ENCODE measurements at regions not wholly inside any gene's neighbourhood (a gene's known extent, or its start where the extent isn't known, plus 50 kb on each side); places are given as distances from the start of the nearest gene placed in this dataset.

DNA sequence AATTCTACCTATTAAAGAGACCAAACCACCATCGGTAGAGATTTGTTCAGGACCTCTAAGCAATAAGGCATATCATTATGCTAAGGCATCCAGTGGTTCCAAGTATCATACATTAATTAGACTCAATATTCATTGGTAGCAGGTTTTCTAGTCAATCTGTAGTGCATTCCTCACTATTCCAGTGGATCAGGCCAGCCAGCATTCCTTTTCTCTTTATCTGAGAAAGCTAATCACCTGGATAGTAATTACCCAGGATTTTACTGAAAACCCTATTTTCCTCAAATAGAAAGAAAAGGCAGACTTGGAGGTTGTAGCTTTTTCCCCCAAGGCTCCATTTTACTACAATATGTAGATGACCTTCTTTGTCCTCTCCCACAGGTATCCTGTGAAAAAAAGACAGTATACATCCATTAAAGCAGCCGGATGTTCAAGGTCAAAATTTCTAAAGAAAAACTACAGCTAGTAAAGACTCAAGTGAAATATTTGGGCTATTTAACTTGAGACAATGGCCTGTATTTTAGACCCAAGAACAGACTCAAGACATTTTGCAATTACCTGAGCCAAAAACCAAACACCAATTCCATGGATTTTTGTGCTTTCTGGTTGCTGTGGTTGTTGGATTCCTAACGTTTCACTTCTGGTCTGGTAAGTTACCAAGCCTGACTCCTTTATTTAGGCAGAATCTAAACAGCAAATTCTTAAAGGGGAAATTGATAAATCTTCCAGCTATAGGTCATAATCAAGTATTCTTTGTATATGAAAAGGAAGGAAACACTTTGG, 149.1 kb upstream of the MOCS1 start:
- Histone ChIP-seq H3K4me2 (ENCODE audit: low read depth, low read length) (no peak overlapping the region), H3K4me3 (replicated peaks in 1 of 3; ENCODE audit: insufficient read depth in 1 of 3, low read depth in 2 of 3, low read length in 3 of 3) (no peak overlapping the region), H4K20me1 (ENCODE audit: insufficient read depth, low read length) (no peaks in the 10 kb centered on the region), H3K36me3 (replicated peaks in 1 of 2; ENCODE audit: control insufficient read depth in 1 of 2, insufficient read depth in 2 of 2, low read length in 2 of 2) (no peaks in the 10 kb centered on the region), H3K9me3 (ENCODE audit: low read length) (peaks cover 33% of the 10 kb centered on the region; the same call in 1 of the 2 replicates), H3K79me2 (ENCODE audit: insufficient read depth, low read length) (no peaks in the 10 kb centered on the region), H3K27ac (ENCODE audit: extremely low read length, insufficient read depth, low read length) (no peak overlapping the region), H3K27me3 (ENCODE audit: control insufficient read depth in 1 of 2, insufficient read depth in 2 of 2, low read length in 2 of 2) (no peaks in the 10 kb centered on the region), H2AFZ (ENCODE audit: low read length) (no peak overlapping the region), H3K9ac (ENCODE audit: insufficient read depth, low read depth, low read length) (no peak overlapping the region), H3K4me1 (ENCODE audit: insufficient read depth, low read length) (no peaks in the 10 kb centered on the region)
- FAIRE-seq (no peak), DNase-seq (ENCODE audit: low spot score) (no peak), ATAC-seq (no peak)
- POLR2A ChIA-PET = no interaction called here
- WGBS (ENCODE audit: low lambda C conversion rate) = 27% methylated on average over 3 of the region's 3 CpGs
- intact Hi-C loops (cut with micrococcal nuclease; ENCODE audit: unreplicated experiment) (no loop called here), in situ Hi-C loops (cut with HindIII; ENCODE audit: extremely low pct_ligation_motif_present, low pct_unique_long_range_greater_than_20kb) (no loop called here)
- CTCF ChIA-PET (ENCODE audit: low intra/inter-chr PET ratio, low total read pairs) = no interaction called here
- no TSS peak for BruUV-seq (replicated peaks)
- TF ChIP-seq SALL1 (CRISPR knock-in tag; IDR thresholded peaks at IDR 0.05) (no peak), ZNF12 (CRISPR knock-in tag; IDR thresholded peaks at IDR 0.05) (no peak), ZFP90 (CRISPR knock-in tag; IDR thresholded peaks at IDR 0.05; ENCODE audit: borderline replicate concordance) (no peak), TBX3 (IDR thresholded peaks at IDR 0.05; ENCODE audit: borderline replicate concordance) (no peak), POLR2AphosphoS2 (IDR thresholded peaks at IDR 0.05; ENCODE audit: low read depth, low read length) (no peak), MAFF (IDR thresholded peaks at IDR 0.05; ENCODE audit: low read depth, low read length) (no peak)
- TF ChIP-seq, protein P1, sequence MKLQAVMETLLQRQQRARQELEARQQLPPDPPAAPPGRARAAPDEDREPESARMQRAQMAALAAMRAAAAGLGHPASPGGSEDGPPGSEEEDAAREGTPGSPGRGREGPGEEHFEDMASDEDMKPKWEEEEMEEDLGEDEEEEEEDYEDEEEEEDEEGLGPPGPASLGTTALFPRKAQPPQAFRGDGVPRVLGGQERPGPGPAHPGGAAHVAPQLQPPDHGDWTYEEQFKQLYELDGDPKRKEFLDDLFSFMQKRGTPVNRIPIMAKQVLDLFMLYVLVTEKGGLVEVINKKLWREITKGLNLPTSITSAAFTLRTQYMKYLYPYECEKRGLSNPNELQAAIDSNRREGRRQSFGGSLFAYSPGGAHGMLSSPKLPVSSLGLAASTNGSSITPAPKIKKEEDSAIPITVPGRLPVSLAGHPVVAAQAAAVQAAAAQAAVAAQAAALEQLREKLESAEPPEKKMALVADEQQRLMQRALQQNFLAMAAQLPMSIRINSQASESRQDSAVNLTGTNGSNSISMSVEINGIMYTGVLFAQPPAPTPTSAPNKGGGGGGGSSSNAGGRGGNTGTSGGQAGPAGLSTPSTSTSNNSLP (IDR thresholded peaks at IDR 0.05; ENCODE audit: low read depth, low read length) = no peak
- TF ChIP-seq, protein P2, sequence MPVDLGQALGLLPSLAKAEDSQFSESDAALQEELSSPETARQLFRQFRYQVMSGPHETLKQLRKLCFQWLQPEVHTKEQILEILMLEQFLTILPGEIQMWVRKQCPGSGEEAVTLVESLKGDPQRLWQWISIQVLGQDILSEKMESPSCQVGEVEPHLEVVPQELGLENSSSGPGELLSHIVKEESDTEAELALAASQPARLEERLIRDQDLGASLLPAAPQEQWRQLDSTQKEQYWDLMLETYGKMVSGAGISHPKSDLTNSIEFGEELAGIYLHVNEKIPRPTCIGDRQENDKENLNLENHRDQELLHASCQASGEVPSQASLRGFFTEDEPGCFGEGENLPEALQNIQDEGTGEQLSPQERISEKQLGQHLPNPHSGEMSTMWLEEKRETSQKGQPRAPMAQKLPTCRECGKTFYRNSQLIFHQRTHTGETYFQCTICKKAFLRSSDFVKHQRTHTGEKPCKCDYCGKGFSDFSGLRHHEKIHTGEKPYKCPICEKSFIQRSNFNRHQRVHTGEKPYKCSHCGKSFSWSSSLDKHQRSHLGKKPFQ (CRISPR knock-in tag; IDR thresholded peaks at IDR 0.05; ENCODE audit: insufficient replicate concordance) = no peak
- TF ChIP-seq, protein P3, sequence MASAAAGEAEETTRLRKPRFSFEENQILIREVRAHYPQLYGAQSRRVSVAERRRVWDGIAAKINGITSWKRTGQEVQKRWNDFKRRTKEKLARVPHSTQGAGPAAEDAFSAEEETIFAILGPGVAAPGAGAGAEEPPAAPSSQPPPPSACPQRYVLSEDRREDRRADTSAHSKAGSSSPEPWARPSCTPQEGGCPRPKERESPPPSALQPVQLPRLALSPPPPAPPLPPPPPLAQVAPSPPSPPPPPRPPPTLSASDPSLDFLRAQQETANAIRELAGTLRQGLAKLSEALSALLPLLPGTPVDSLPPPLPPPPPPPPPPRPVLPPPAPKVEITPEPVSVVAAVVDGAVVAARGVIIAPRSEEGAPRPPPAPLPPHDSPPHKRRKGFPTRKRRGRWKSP (CRISPR knock-in tag; IDR thresholded peaks at IDR 0.05) = no peak
- TF ChIP-seq, protein P4, sequence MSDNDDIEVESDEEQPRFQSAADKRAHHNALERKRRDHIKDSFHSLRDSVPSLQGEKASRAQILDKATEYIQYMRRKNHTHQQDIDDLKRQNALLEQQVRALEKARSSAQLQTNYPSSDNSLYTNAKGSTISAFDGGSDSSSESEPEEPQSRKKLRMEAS (IDR thresholded peaks at IDR 0.05) = no peak
- TF ChIP-seq, protein P5, sequence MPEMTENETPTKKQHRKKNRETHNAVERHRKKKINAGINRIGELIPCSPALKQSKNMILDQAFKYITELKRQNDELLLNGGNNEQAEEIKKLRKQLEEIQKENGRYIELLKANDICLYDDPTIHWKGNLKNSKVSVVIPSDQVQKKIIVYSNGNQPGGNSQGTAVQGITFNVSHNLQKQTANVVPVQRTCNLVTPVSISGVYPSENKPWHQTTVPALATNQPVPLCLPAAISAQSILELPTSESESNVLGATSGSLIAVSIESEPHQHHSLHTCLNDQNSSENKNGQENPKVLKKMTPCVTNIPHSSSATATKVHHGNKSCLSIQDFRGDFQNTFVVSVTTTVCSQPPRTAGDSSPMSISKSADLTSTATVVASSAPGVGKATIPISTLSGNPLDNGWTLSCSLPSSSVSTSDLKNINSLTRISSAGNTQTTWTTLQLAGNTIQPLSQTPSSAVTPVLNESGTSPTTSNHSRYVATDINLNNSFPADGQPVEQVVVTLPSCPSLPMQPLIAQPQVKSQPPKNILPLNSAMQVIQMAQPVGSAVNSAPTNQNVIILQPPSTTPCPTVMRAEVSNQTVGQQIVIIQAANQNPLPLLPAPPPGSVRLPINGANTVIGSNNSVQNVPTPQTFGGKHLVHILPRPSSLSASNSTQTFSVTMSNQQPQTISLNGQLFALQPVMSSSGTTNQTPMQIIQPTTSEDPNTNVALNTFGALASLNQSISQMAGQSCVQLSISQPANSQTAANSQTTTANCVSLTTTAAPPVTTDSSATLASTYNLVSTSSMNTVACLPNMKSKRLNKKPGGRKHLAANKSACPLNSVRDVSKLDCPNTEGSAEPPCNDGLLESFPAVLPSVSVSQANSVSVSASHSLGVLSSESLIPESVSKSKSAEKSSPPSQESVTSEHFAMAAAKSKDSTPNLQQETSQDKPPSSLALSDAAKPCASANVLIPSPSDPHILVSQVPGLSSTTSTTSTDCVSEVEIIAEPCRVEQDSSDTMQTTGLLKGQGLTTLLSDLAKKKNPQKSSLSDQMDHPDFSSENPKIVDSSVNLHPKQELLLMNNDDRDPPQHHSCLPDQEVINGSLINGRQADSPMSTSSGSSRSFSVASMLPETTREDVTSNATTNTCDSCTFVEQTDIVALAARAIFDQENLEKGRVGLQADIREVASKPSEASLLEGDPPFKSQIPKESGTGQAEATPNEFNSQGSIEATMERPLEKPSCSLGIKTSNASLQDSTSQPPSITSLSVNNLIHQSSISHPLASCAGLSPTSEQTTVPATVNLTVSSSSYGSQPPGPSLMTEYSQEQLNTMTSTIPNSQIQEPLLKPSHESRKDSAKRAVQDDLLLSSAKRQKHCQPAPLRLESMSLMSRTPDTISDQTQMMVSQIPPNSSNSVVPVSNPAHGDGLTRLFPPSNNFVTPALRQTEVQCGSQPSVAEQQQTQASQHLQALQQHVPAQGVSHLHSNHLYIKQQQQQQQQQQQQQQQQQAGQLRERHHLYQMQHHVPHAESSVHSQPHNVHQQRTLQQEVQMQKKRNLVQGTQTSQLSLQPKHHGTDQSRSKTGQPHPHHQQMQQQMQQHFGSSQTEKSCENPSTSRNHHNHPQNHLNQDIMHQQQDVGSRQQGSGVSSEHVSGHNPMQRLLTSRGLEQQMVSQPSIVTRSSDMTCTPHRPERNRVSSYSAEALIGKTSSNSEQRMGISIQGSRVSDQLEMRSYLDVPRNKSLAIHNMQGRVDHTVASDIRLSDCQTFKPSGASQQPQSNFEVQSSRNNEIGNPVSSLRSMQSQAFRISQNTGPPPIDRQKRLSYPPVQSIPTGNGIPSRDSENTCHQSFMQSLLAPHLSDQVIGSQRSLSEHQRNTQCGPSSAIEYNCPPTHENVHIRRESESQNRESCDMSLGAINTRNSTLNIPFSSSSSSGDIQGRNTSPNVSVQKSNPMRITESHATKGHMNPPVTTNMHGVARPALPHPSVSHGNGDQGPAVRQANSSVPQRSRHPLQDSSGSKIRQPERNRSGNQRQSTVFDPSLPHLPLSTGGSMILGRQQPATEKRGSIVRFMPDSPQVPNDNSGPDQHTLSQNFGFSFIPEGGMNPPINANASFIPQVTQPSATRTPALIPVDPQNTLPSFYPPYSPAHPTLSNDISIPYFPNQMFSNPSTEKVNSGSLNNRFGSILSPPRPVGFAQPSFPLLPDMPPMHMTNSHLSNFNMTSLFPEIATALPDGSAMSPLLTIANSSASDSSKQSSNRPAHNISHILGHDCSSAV (CRISPR knock-in tag; IDR thresholded peaks at IDR 0.05; ENCODE audit: borderline replicate concordance) = no peak
